ENCODE measurements at regions not wholly inside any gene's neighbourhood (a gene's known extent, or its start where the extent isn't known, plus 50 kb on each side); places are given as distances from the start of the nearest gene placed in this dataset.

DNA sequence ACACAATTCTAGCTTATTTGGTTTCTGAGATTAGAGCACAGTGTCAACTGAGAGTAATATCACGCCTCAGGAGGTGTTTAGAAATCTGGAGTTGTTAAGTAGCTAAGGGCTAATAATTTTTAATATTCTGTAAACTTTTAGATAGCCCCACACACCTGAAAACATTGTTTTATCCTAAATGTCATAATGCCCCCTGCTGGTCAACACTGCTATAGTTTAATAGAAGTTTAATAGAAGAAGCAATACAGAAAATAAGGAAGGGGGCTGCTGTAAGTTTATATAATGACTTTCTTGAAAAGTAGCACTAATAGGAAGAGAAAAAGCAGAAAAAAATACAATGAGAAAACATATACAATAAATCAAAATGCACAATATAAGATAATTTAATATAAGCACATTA is 516.4 kb upstream of the PCDH11Y start:
- DNase-seq (ENCODE audit: low spot score) = peak; percentile 0

Measured in cerebellar cortex (tissue), 1 donor.